NT2/D1 (cell line): ENCODE measurements at regions not wholly inside any gene's neighbourhood (a gene's known extent, or its start where the extent isn't known, plus 50 kb on each side); places are given as distances from the start of the nearest gene placed in this dataset.

Experiments
- SUZ12 ChIP-seq: IDR thresholded peaks from 2 replicates; pipeline ENCODE4 v1.6.1; 2011; ENCODE audit not compliant: insufficient read length, insufficient read depth; ENCODE audit errors: extremely low read depth
- YY1 ChIP-seq: IDR thresholded peaks from 2 replicates; pipeline ENCODE4 v1.6.1; 2011; ENCODE audit not compliant: insufficient read length, insufficient read depth
- ZNF274 ChIP-seq: IDR thresholded peaks from 2 replicates; pipeline ENCODE4 v1.6.1; 2011; ENCODE audit warnings: mild to moderate bottlenecking, low read depth, low read length

- TF ChIP-seq YY1: no peak
- no peak for TF ChIP-seq SUZ12
- TF ChIP-seq ZNF274: no peak
These were observed 411.3 kb upstream of the ARRDC3 start for GRCh38 chr5:91794455-91794854.
